ENCODE measurements at regions not wholly inside any gene's neighbourhood (a gene's known extent, or its start where the extent isn't known, plus 50 kb on each side); places are given as distances from the start of the nearest gene placed in this dataset.
A peak's percentile ranks its signal among the peaks of the same experiment; 100 is the strongest.

DNA sequence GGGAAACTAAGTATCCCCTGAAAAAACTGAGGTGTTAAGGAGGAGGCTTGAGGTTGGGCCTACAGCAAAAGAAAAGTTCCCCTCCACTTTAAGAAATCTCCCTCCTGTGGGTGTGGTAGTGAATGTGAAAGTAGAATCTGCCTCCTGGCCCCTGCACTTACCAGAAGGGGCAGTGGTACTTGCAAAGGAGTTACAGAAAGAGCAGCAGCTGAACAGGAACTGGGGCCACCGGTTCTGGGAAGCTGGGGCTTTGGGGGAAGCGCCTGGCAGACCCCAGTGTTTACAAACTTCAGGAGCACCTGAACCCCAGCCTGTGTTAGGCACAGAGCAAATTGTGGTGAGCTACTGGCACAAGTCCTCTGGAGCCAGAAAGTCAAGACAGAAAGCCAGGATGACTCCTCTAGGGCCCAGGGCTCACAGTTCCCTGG, 250.2 kb upstream of the FGGY start:
- WGBS (ENCODE audit: extremely low coverage, insufficient coverage, insufficient read length): no CpG with 5 or more reads among the region's 2 CpGs
- no peak overlapping the region for H3K18ac ChIP-seq (ENCODE audit: low read length)
- H3K79me1 ChIP-seq (ENCODE audit: low read length): peaks cover 8% of the 10 kb centered on the region
- no peak overlapping the region for H2BK5ac ChIP-seq (ENCODE audit: low read depth, low read length, poor library complexity)
- no peak overlapping the region for H2BK120ac ChIP-seq (ENCODE audit: insufficient read depth, low read length, poor library complexity)
- no peak overlapping the region for H3K23ac ChIP-seq (ENCODE audit: low read length)
- H3K4me1 ChIP-seq (ENCODE audit: control insufficient read depth in 1 of 2, insufficient read depth in 2 of 2, low read length in 2 of 2): peaks cover 9 to 16% of the 10 kb centered on the region in 2 experiments
- H2BK12ac ChIP-seq (ENCODE audit: low read length): no peak overlapping the region
- no peak overlapping the region for H2AFZ ChIP-seq (ENCODE audit: insufficient read depth, low read length, poor library complexity)
- no peak overlapping the region for H3K27ac ChIP-seq (ENCODE audit: low read depth, low read length)
- H3K4me2 ChIP-seq (ENCODE audit: low read length): no peak overlapping the region
- no peaks in the 10 kb centered on the region for H3K27me3 ChIP-seq (ENCODE audit: insufficient read depth, low read length)
- no peak overlapping the region for H2AK5ac ChIP-seq (ENCODE audit: low read length)
- H3K36me3 ChIP-seq (ENCODE audit: control insufficient read depth in 1 of 2, insufficient read depth in 2 of 2, low read length in 2 of 2): no peaks in the 10 kb centered on the region
- no peaks in the 10 kb centered on the region for H3K9me3 ChIP-seq (ENCODE audit: insufficient read depth, low read depth, low read length)
- no peak overlapping the region for H3K4ac ChIP-seq (ENCODE audit: low read depth, low read length)
- no peak for DNase-seq
- H3K4me3 ChIP-seq (ENCODE audit: low read depth, low read length): no peak overlapping the region
- no peak overlapping the region for H4K8ac ChIP-seq (ENCODE audit: low read depth, low read length)
- H3K9ac ChIP-seq (ENCODE audit: low read length): no peak overlapping the region
- H3K14ac ChIP-seq (ENCODE audit: low read length): no peak overlapping the region
- H4K91ac ChIP-seq (ENCODE audit: low read depth, low read length): peak overlapping the region; percentile 3
- H3K79me2 ChIP-seq (ENCODE audit: control insufficient read depth, insufficient read depth, low read length, poor library complexity): no peaks in the 10 kb centered on the region
- no peak overlapping the region for H4K12ac ChIP-seq (ENCODE audit: low read depth, low read length)

DNA sequence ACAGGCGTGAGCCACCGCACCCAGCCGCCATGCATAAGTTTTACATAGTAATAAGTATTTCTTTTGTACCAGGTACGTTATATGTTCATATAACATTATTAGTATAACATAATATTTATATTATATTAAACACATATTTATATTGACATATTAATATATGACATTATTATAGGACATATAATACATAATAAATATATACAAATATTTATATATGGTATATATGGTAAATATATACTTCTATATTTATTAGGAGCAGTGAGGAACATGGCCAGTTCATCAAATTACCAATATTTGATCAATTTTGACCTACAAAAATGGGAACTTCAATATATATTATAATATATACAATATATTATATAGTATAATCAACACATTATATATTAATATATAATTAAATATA, 245.9 kb upstream of the FGGY start:
- Histone ChIP-seq H2BK12ac (ENCODE audit: low read length) (no peak overlapping the region), H3K79me1 (ENCODE audit: low read length) (no peaks in the 10 kb centered on the region), H3K4me3 (ENCODE audit: low read depth, low read length) (no peak overlapping the region), H3K36me3 (ENCODE audit: control insufficient read depth in 1 of 2, insufficient read depth in 2 of 2, low read length in 2 of 2) (no peaks in the 10 kb centered on the region), H4K91ac (ENCODE audit: low read depth, low read length) (no peak overlapping the region), H3K23ac (ENCODE audit: low read length) (no peak overlapping the region), H3K4me1 (ENCODE audit: control insufficient read depth in 1 of 2, insufficient read depth in 2 of 2, low read length in 2 of 2) (peaks cover under 1 to 5% of the 10 kb centered on the region in 2 experiments), H3K14ac (ENCODE audit: low read length) (no peak overlapping the region), H3K18ac (ENCODE audit: low read length) (no peak overlapping the region), H2AK5ac (ENCODE audit: low read length) (no peak overlapping the region), H3K79me2 (ENCODE audit: control insufficient read depth, insufficient read depth, low read length, poor library complexity) (no peaks in the 10 kb centered on the region), H2BK120ac (ENCODE audit: insufficient read depth, low read length, poor library complexity) (no peak overlapping the region), H2AFZ (ENCODE audit: insufficient read depth, low read length, poor library complexity) (no peak overlapping the region), H4K12ac (ENCODE audit: low read depth, low read length) (no peak overlapping the region), H3K9ac (ENCODE audit: low read length) (no peak overlapping the region), H3K27ac (ENCODE audit: low read depth, low read length) (no peak overlapping the region), H4K8ac (ENCODE audit: low read depth, low read length) (no peak overlapping the region), H2BK5ac (ENCODE audit: low read depth, low read length, poor library complexity) (no peak overlapping the region), H3K4ac (ENCODE audit: low read depth, low read length) (no peak overlapping the region), H3K4me2 (ENCODE audit: low read length) (no peak overlapping the region), H3K27me3 (ENCODE audit: insufficient read depth, low read length) (no peaks in the 10 kb centered on the region), H3K9me3 (ENCODE audit: insufficient read depth, low read depth, low read length) (no peaks in the 10 kb centered on the region)
- no CpG with 5 or more reads among the region's 4 CpGs for WGBS (ENCODE audit: extremely low coverage, insufficient coverage, insufficient read length)
- DNase-seq: no peak

DNA sequence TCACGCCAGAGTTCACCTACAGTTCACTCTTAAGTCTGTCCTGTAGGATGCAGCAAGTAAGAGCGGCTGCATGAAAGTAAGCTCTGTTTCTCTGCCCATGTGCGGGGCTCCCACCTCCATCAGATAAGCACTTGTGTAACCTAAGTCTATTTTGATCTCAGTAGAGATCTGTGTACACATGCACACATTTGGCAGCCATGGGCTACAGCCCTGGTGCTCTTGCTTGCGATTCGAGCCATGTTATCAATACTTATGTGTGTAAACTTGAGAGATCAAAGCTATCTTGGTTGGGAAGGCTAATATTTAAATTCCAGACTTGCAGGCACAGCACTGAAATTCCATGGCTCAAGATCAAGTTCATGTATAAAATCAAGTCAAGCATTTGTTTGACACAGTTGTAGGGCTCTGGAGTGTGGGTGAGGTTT, 244.7 kb upstream of the FGGY start:
- no peak overlapping the region for H4K8ac ChIP-seq (ENCODE audit: low read depth, low read length)
- no peak overlapping the region for H3K4ac ChIP-seq (ENCODE audit: low read depth, low read length)
- no peak overlapping the region for H2BK12ac ChIP-seq (ENCODE audit: low read length)
- H3K18ac ChIP-seq (ENCODE audit: low read length): no peak overlapping the region
- H3K9me3 ChIP-seq (ENCODE audit: insufficient read depth, low read depth, low read length): no peaks in the 10 kb centered on the region
- DNase-seq: no peak
- H2AFZ ChIP-seq (ENCODE audit: insufficient read depth, low read length, poor library complexity): no peak overlapping the region
- H3K4me2 ChIP-seq (ENCODE audit: low read length): no peak overlapping the region
- no peak overlapping the region for H2BK5ac ChIP-seq (ENCODE audit: low read depth, low read length, poor library complexity)
- H2BK120ac ChIP-seq (ENCODE audit: insufficient read depth, low read length, poor library complexity): no peak overlapping the region
- no peak overlapping the region for H4K12ac ChIP-seq (ENCODE audit: low read depth, low read length)
- no peaks in the 10 kb centered on the region for H3K79me2 ChIP-seq (ENCODE audit: control insufficient read depth, insufficient read depth, low read length, poor library complexity)
- no peak overlapping the region for H2AK5ac ChIP-seq (ENCODE audit: low read length)
- no peaks in the 10 kb centered on the region for H3K27me3 ChIP-seq (ENCODE audit: insufficient read depth, low read length)
- peaks cover 0 to 4% of the 10 kb centered on the region in 2 experiments for H3K4me1 ChIP-seq (ENCODE audit: control insufficient read depth in 1 of 2, insufficient read depth in 2 of 2, low read length in 2 of 2)
- H3K36me3 ChIP-seq (ENCODE audit: control insufficient read depth in 1 of 2, insufficient read depth in 2 of 2, low read length in 2 of 2): no peaks in the 10 kb centered on the region
- H4K91ac ChIP-seq (ENCODE audit: low read depth, low read length): no peak overlapping the region
- no CpG with 5 or more reads among the region's 5 CpGs for WGBS (ENCODE audit: extremely low coverage, insufficient coverage, insufficient read length)
- no peak overlapping the region for H3K27ac ChIP-seq (ENCODE audit: low read depth, low read length)
- no peak overlapping the region for H3K4me3 ChIP-seq (ENCODE audit: low read depth, low read length)
- no peak overlapping the region for H3K23ac ChIP-seq (ENCODE audit: low read length)
- no peaks in the 10 kb centered on the region for H3K79me1 ChIP-seq (ENCODE audit: low read length)
- H3K9ac ChIP-seq (ENCODE audit: low read length): no peak overlapping the region
- H3K14ac ChIP-seq (ENCODE audit: low read length): no peak overlapping the region

DNA sequence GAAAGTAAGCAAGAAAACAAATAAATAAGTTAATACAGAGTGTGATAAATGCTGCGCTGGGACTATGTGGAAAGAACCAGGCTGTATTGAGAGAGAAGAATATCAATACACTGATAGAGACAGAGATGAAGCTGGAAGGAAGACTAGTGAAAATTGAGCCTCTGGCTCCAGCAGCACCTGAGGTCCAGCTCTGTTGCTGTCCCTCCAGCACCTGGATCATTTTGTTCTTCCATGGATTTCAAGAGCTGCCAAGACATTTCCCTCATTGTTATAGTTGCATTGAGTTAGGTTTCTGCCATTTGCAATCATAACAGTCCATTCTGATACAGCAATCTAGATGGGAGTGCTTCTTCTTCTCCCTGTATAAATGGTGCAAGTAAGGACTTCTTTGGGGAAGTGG, 242.7 kb upstream of the FGGY start:
- Histone ChIP-seq H3K79me2 (ENCODE audit: control insufficient read depth, insufficient read depth, low read length, poor library complexity) (no peaks in the 10 kb centered on the region), H3K9ac (ENCODE audit: low read length) (no peak overlapping the region), H3K9me3 (ENCODE audit: insufficient read depth, low read depth, low read length) (no peaks in the 10 kb centered on the region), H4K12ac (ENCODE audit: low read depth, low read length) (no peak overlapping the region), H4K91ac (ENCODE audit: low read depth, low read length) (no peak overlapping the region), H3K18ac (ENCODE audit: low read length) (no peak overlapping the region), H3K27me3 (ENCODE audit: insufficient read depth, low read length) (no peaks in the 10 kb centered on the region), H3K14ac (ENCODE audit: low read length) (no peak overlapping the region), H2AFZ (ENCODE audit: insufficient read depth, low read length, poor library complexity) (no peak overlapping the region), H3K79me1 (ENCODE audit: low read length) (peaks cover 3% of the 10 kb centered on the region), H2BK120ac (ENCODE audit: insufficient read depth, low read length, poor library complexity) (no peak overlapping the region), H2BK5ac (ENCODE audit: low read depth, low read length, poor library complexity) (no peak overlapping the region), H3K27ac (ENCODE audit: low read depth, low read length) (no peak overlapping the region), H3K4me2 (ENCODE audit: low read length) (no peak overlapping the region), H3K4ac (ENCODE audit: low read depth, low read length) (no peak overlapping the region), H3K4me3 (ENCODE audit: low read depth, low read length) (no peak overlapping the region), H3K23ac (ENCODE audit: low read length) (no peak overlapping the region), H3K36me3 (ENCODE audit: control insufficient read depth in 1 of 2, insufficient read depth in 2 of 2, low read length in 2 of 2) (no peaks in the 10 kb centered on the region), H4K8ac (ENCODE audit: low read depth, low read length) (no peak overlapping the region), H2BK12ac (ENCODE audit: low read length) (no peak overlapping the region), H2AK5ac (ENCODE audit: low read length) (no peak overlapping the region), H3K4me1 (ENCODE audit: control insufficient read depth in 1 of 2, insufficient read depth in 2 of 2, low read length in 2 of 2) (peaks cover 3 to 12% of the 10 kb centered on the region in 2 experiments)
- WGBS (ENCODE audit: extremely low coverage, insufficient coverage, insufficient read length): no CpG with 5 or more reads among the region's 1 CpG
- DNase-seq: no peak

Measured in trophoblast cell (in vitro differentiated cells and primary cell).